NK-92 treated with Interleukin-12 subunit alpha and Interleukin-12 subunit beta, amount 100 ng/mL, for 24 hours (cell line): ENCODE measurements at regions not wholly inside any gene's neighbourhood (a gene's known extent, or its start where the extent isn't known, plus 50 kb on each side); places are given as distances from the start of the nearest gene placed in this dataset.

Experiments
- DNase-seq: peaks from one replicate; lab custom pipeline; 2025; lab: John Stamatoyannopoulos, UW

GRCh38 chr6:165082636-165083035, 226.8 kb downstream of the C6orf118 start:
- no peak for DNase-seq

- DNase-seq, result no peak
Observed at GRCh38 chr6:165081944-165082532, 227.4 kb downstream of the C6orf118 start.

DNA sequence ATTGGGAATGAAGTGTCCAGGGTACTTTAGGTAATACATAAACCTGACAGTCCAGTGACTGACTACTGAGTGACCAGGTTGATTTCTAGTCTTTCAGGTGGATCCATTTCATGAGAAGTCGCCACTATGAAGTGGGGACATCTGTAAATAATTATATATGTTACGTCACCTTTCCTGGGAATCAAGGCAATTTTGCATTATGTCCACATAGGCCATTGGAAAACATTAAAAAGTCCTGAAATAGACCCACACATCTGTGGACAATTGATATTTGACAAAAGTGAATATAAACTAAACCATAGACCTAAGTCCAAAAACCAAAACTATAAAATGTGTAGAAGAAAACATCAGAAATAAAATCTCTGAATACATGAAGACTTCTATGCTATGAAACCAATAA, 231.5 kb downstream of the C6orf118 start:
- no peak for DNase-seq

DNA sequence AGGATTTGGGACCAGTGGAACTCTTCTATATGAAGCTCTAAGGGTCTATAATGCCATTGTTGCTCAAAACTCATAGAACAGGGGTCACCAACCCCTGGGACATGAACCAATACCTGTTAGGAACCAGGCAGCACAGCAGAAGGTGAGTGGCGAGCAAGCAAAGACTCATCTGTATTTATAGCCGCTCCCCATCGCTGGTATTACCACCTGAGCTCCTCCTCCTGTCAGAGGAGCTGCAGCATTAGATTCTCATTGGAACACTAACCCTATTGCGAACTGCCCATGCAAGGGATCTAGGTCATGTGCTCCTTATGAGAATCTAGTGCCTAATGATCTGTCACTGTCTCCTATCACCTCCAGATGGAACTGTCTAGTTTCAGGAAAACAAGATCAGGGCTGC, 237.5 kb downstream of the C6orf118 start:
- DNase-seq, result no peak

DNA sequence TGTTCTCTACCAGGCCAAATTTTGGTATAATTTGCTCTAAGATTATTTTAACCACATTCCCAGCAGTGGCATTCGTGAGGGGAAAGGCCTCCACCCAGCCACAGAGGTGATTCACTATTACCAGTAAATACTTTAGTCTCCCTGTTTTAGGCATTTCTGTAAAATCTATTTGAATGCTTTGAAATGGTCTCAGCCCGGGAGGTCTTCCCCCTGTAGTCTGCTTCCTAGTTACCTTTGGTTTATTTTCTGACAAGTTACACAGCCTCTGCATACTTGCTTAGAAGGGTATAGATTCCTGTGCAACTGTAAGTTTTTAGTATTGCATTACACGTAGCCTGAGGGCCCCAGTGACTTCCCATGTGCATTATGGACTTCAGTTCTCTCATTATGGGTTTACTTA, 248.7 kb downstream of the C6orf118 start:
- no peak for DNase-seq

- no peak for DNase-seq
Observed at GRCh38 chr6:165059032-165059431, 250.4 kb downstream of the C6orf118 start.

DNA sequence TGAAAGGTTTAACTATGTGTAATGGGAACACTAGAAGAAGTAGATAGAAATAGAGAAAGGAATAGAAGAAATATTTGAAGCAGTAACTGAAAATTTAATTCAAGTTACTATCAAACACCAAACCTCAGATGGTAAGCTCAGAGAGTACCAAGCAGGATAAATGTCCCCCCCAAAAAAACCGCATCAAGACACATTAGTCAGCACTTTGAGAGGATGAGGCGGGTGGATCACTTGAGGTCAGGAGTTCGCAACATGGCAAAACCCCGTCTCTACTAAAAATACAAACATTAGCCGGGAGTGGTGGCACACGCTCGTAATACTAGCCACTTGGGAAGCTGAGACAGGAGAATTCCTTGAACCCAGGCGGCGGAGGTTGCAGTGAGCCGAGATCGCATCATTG, 253.1 kb downstream of the C6orf118 start:
- DNase-seq, result no peak

DNA sequence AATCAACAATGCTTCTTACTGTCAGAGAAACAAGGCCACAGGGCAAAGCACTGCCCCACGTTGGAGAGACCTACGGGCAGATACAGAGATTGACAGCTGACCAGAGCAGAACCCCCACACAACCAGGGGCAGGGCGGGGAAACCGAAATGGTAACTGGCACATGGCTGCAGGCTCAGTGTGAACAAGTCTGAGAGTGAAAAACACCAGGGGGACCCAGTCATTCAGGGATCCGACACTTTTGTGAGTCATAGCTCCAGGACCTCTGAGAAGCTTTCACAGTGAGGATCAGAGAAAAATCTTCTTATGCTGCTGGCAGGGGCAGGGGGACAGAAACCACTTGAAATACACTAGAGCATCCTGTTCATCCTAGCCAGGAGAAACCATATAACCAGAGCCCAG, 254.2 kb downstream of the C6orf118 start:
- no peak for DNase-seq

GRCh38 chr6:165052561-165053480, 256.6 kb downstream of the C6orf118 start:
- no peak for DNase-seq

- no peak for DNase-seq
Observed at GRCh38 chr6:165049362-165049761, 260.0 kb downstream of the C6orf118 start.

DNA sequence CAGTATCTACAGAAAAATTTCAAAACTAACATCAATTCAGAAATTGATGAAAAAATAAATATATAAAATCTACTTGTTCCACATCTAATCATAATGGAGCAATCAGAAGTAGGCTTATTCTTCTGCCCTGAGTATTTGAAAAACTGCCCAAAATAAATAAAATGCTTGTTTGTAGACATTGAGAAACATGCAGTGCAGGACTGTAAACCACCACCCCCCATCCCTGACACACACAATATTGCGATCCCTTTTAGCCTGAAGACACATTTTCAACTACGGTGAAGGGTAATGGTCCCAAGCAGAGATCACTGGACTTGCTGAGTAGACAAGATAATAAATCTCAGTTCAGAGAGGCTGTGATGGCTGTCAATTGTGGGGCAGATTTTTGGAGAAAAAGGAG, 261.5 kb downstream of the C6orf118 start:
- DNase-seq, result no peak

GRCh38 chr6:165045631-165046030, 263.8 kb downstream of the C6orf118 start:
- no peak for DNase-seq

GRCh38 chr6:165042912-165043311, 266.5 kb downstream of the C6orf118 start:
- no peak for DNase-seq

DNA sequence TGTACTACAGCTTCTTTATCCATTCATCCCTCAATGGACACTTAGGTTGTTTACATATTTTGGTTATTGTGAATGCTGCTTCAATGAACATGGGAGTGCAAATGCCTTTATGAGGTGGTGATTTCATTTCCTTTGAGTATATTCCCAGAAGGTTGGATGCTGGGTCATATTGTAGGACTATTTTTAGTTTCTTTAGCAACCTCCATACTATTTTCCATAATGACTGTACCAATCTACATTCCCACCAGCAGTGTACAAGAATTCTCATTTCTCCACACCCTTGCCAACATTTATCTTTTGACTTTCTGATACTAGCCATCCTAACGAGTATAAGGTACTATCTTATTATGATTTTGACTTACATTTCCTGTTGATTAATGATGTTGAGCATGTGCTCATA, 269.0 kb downstream of the C6orf118 start:
- DNase-seq, result no peak

- DNase-seq, result no peak
Observed at GRCh38 chr6:165034271-165034741, 275.1 kb downstream of the C6orf118 start.

GRCh38 chr6:165031502-165031901, 277.9 kb downstream of the C6orf118 start:
- no peak for DNase-seq

DNA sequence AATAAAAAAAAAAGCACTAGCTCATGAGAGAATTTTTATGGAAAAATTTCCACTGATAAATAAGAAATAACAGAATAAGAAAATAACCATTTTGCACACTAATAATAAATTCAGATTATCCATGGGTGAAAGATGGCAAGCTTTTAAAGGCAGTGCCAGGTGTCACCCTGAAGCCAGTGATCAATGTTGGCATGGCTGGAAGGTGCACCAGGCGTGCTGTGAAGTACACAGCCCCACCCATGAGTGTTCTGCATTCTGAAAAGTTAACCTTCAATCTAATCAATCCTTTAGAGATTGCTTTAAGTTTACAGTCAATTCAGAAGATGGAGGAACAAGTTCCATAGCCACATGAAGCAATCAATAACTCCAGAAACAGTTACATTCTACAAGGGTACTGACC, 284.4 kb downstream of the C6orf118 start:
- DNase-seq, result no peak

DNA sequence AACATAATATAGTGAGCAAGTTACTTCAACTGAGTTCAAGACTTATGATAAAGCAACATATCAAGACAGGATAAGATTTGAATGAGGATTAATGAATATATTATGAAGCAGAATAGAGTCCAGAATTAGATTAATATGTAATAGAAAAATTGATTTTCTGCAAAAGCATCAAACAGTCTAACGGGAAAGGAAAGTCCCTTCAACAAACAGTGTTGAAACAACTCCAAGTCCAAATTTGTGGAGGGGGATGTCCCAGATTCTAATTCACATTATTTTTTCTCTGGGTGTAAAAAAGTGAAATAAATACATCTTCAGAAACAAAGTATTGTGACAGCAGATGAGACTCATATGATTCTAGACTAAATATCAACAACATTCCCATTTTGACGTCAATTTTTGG, 289.7 kb downstream of the C6orf118 start:
- DNase-seq, result no peak

GRCh38 chr6:165015676-165016075, 293.7 kb downstream of the C6orf118 start:
- no peak for DNase-seq

- DNase-seq, result no peak
Observed at GRCh38 chr6:165013701-165014100, 295.7 kb downstream of the C6orf118 start.

GRCh38 chr6:165012183-165012582, 297.2 kb downstream of the C6orf118 start:
- DNase-seq, result no peak

GRCh38 chr6:165010556-165011535, 298.6 kb downstream of the C6orf118 start:
- no peak for DNase-seq
